ENCODE measurements at regions not wholly inside any gene's neighbourhood (a gene's known extent, or its start where the extent isn't known, plus 50 kb on each side); places are given as distances from the start of the nearest gene placed in this dataset.

- no peak overlapping the region for H3K9ac ChIP-seq (ENCODE audit: insufficient read depth in 1 of 2, low read depth in 2 of 2, low read length in 2 of 2)
- FAIRE-seq: no peak
- ChIA-PET CTCF (ENCODE audit: low intra/inter-chr PET ratio) (no interaction called here), POLR2A (no interaction called here)
- H4K20me1 ChIP-seq (replicated peaks; ENCODE audit: control insufficient read depth, insufficient read depth, low read length): no peaks in the 10 kb centered on the region
- intact Hi-C loops (cut with micrococcal nuclease): no loop called here
- TF ChIP-seq, protein P1, sequence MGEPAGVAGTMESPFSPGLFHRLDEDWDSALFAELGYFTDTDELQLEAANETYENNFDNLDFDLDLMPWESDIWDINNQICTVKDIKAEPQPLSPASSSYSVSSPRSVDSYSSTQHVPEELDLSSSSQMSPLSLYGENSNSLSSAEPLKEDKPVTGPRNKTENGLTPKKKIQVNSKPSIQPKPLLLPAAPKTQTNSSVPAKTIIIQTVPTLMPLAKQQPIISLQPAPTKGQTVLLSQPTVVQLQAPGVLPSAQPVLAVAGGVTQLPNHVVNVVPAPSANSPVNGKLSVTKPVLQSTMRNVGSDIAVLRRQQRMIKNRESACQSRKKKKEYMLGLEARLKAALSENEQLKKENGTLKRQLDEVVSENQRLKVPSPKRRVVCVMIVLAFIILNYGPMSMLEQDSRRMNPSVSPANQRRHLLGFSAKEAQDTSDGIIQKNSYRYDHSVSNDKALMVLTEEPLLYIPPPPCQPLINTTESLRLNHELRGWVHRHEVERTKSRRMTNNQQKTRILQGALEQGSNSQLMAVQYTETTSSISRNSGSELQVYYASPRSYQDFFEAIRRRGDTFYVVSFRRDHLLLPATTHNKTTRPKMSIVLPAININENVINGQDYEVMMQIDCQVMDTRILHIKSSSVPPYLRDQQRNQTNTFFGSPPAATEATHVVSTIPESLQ (CRISPR knock-in tag; IDR thresholded peaks at IDR 0.05): no peak
- TF ChIP-seq ZNF444 (CRISPR knock-in tag; IDR thresholded peaks at IDR 0.05) (no peak), NR3C1 (CRISPR knock-in tag; IDR thresholded peaks at IDR 0.05) (no peak), ZBTB8A (IDR thresholded peaks at IDR 0.05; ENCODE audit: partially characterized antibody) (no peak), ZNF512 (tag; IDR thresholded peaks at IDR 0.05) (no peak), BRF1 (IDR thresholded peaks at IDR 0.05; ENCODE audit: borderline replicate concordance, extremely low read depth, insufficient read length) (no peak), MIER1 (IDR thresholded peaks at IDR 0.05; ENCODE audit: low read depth) (no peak), SMAD1 (IDR thresholded peaks at IDR 0.05; ENCODE audit: low read depth, low read length, partially characterized antibody) (no peak), THAP7 (CRISPR knock-in tag; IDR thresholded peaks at IDR 0.05) (no peak), POLR2AphosphoS5 (IDR thresholded peaks at IDR 0.05; ENCODE audit: control insufficient read depth, insufficient read depth, low read depth, low read length) (no peak), ZNF75A (CRISPR knock-in tag; IDR thresholded peaks at IDR 0.05) (no peak), TAF9B (IDR thresholded peaks at IDR 0.05; ENCODE audit: partially characterized antibody) (no peak), FOXK1 (CRISPR knock-in tag; IDR thresholded peaks at IDR 0.05; ENCODE audit: borderline replicate concordance) (no peak)
- TF ChIP-seq, protein P2, sequence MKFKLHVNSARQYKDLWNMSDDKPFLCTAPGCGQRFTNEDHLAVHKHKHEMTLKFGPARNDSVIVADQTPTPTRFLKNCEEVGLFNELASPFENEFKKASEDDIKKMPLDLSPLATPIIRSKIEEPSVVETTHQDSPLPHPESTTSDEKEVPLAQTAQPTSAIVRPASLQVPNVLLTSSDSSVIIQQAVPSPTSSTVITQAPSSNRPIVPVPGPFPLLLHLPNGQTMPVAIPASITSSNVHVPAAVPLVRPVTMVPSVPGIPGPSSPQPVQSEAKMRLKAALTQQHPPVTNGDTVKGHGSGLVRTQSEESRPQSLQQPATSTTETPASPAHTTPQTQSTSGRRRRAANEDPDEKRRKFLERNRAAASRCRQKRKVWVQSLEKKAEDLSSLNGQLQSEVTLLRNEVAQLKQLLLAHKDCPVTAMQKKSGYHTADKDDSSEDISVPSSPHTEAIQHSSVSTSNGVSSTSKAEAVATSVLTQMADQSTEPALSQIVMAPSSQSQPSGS (CRISPR knock-in tag; IDR thresholded peaks at IDR 0.05): no peak
- TF ChIP-seq, protein P3, sequence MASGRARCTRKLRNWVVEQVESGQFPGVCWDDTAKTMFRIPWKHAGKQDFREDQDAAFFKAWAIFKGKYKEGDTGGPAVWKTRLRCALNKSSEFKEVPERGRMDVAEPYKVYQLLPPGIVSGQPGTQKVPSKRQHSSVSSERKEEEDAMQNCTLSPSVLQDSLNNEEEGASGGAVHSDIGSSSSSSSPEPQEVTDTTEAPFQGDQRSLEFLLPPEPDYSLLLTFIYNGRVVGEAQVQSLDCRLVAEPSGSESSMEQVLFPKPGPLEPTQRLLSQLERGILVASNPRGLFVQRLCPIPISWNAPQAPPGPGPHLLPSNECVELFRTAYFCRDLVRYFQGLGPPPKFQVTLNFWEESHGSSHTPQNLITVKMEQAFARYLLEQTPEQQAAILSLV (tag; IDR thresholded peaks at IDR 0.05): no peak
- H3K79me2 ChIP-seq (ENCODE audit: control insufficient read depth, insufficient read depth, low read length): no peaks in the 10 kb centered on the region
- no peaks in the 10 kb centered on the region for H3K36me3 ChIP-seq (ENCODE audit: control insufficient read depth, insufficient read depth, low read length)
- H3K9me1 ChIP-seq (ENCODE audit: control insufficient read depth, insufficient read depth, low read length): no peaks in the 10 kb centered on the region
- H3K4me1 ChIP-seq (replicated peaks in 1 of 2; ENCODE audit: control insufficient read depth in 2 of 2, insufficient read depth in 2 of 2, low read length in 2 of 2): no peaks in the 10 kb centered on the region
- H3K27ac ChIP-seq (ENCODE audit: extremely low read depth, low read depth, low read length): no peak overlapping the region
- H3K4me3 ChIP-seq: no peak overlapping the region
- no TSS peak for BruUV-seq (replicated peaks)
- no peaks in the 10 kb centered on the region for H3K9me3 ChIP-seq (replicated peaks; ENCODE audit: control insufficient read depth, insufficient read depth, low read depth, low read length)
- H3K4me2 ChIP-seq (ENCODE audit: insufficient read depth, low read length): no peak overlapping the region
- in situ Hi-C loops (cut with MboI): no loop called here
- H2AFZ ChIP-seq (ENCODE audit: low read depth, low read length): no peak overlapping the region
- no peak for ATAC-seq
- no peaks in the 10 kb centered on the region for H3K27me3 ChIP-seq (ENCODE audit: control insufficient read depth in 2 of 2, insufficient read depth in 2 of 2, low read length in 2 of 2)
- no peak for DNase-seq (ENCODE audit: extremely low read depth in 1 of 4, low spot score in 3 of 4)
- 0% methylated on average over 4 of the region's 4 CpGs for WGBS (ENCODE audit: insufficient coverage, low coverage, missing lambda C conversion rate)
These were observed 211.9 kb upstream of the VSTM2A start for GRCh38 chr7:54330216-54330800.
